Mesenchymal stem cell (in vitro differentiated cells and primary cell): ENCODE measurements at regions not wholly inside any gene's neighbourhood (a gene's known extent, or its start where the extent isn't known, plus 50 kb on each side); places are given as distances from the start of the nearest gene placed in this dataset.
A peak's percentile ranks its signal among the peaks of the same experiment; 100 is the strongest.

ENCODE experiments used
- DNase-seq: peaks from one replicate; pipeline ENCODE4 v3.0.0-alpha.2; 2013
- H2AFZ ChIP-seq: one replicate; pipeline ENCODE4 v1.6.1; 2013; ENCODE audit warnings: low read depth, mild to moderate bottlenecking, control low read depth, inconsistent platforms, low read length, moderate library complexity
- H2AK5ac ChIP-seq: 2 replicates; pipeline ENCODE4 v1.6.1; 2013; ENCODE audit warnings: low read length, moderate library complexity, mild to moderate bottlenecking, inconsistent platforms; ENCODE audit not compliant: severe bottlenecking
- H2BK120ac ChIP-seq: one replicate; pipeline ENCODE4 v1.6.1; 2013; ENCODE audit warnings: low read depth, mild to moderate bottlenecking, inconsistent platforms, low read length, moderate library complexity
- H2BK12ac ChIP-seq, 2 experiments: one replicate each; pipeline ENCODE4 v1.6.1; 2013; ENCODE audit warnings: inconsistent platforms in 2 of 2, low read length in 2 of 2, mild to moderate bottlenecking in 2 of 2, moderate library complexity in 2 of 2, control low read depth in 1 of 2
- H2BK15ac ChIP-seq: one replicate; pipeline ENCODE4 v1.6.1; 2013; ENCODE audit warnings: mild to moderate bottlenecking, low read depth, inconsistent platforms; ENCODE audit not compliant: poor library complexity, severe bottlenecking
- H2BK5ac ChIP-seq: 2 replicates; pipeline ENCODE4 v1.6.1; 2013; ENCODE audit warnings: low read depth, mild to moderate bottlenecking, low read length, control low read depth, inconsistent platforms; ENCODE audit not compliant: poor library complexity, severe bottlenecking
- H3K14ac ChIP-seq, 2 experiments: one replicate each; pipeline ENCODE4 v1.6.1; 2013; ENCODE audit warnings: inconsistent platforms in 2 of 2, low read length in 2 of 2, control low read depth in 1 of 2, mild to moderate bottlenecking in 1 of 2, moderate library complexity in 1 of 2
- H3K18ac ChIP-seq, 2 experiments: one replicate each; pipeline ENCODE4 v1.6.1; 2013; ENCODE audit warnings: inconsistent platforms in 2 of 2, low read length in 2 of 2, control low read depth in 1 of 2, low read depth in 1 of 2, mild to moderate bottlenecking in 1 of 2
- H3K23ac ChIP-seq, 2 experiments: one replicate each; pipeline ENCODE4 v1.6.1; 2013; ENCODE audit warnings: inconsistent platforms in 2 of 2, low read length in 2 of 2, mild to moderate bottlenecking in 2 of 2, moderate library complexity in 2 of 2, control low read depth in 1 of 2
- H3K27ac ChIP-seq: 2 replicates; pipeline ENCODE4 v1.5.1; 2013; ENCODE audit warnings: mild to moderate bottlenecking, moderate library complexity, low read length, control low read depth, inconsistent platforms; ENCODE audit not compliant: poor library complexity, severe bottlenecking
- H3K27me3 ChIP-seq, 2 experiments: 2 replicates each; pipeline versions ENCODE4 v1.6.1 to v1.7.0; 2013; ENCODE audit warnings: low read length in 2 of 2, mild to moderate bottlenecking in 2 of 2, moderate library complexity in 2 of 2, control low read depth in 1 of 2, inconsistent platforms in 1 of 2; ENCODE audit not compliant: control insufficient read depth in 1 of 2, insufficient read depth in 1 of 2
- H3K36me3 ChIP-seq, 2 experiments: 2 replicates each; pipeline versions ENCODE4 v1.6.1 to v1.7.0; 2013; ENCODE audit warnings: low read length in 2 of 2, control low read depth in 1 of 2, inconsistent platforms in 1 of 2, low read depth in 1 of 2, mild to moderate bottlenecking in 1 of 2; ENCODE audit not compliant: insufficient read depth in 2 of 2, control insufficient read depth in 1 of 2
- H3K4ac ChIP-seq, 2 experiments: one replicate each; pipeline ENCODE4 v1.6.1; 2013; ENCODE audit warnings: inconsistent platforms in 2 of 2, low read length in 2 of 2, mild to moderate bottlenecking in 2 of 2, moderate library complexity in 2 of 2, control low read depth in 1 of 2, low read depth in 1 of 2
- H3K4me1 ChIP-seq: 2 replicates; pipeline ENCODE4 v1.6.1; 2013; ENCODE audit warnings: low read depth, low read length, control low read depth; ENCODE audit not compliant: control insufficient read depth, insufficient read depth
- H3K4me2 ChIP-seq: 2 replicates; pipeline ENCODE4 v1.6.1; 2013; ENCODE audit warnings: low read length, mild to moderate bottlenecking, inconsistent platforms; ENCODE audit not compliant: poor library complexity, severe bottlenecking
- H3K4me3 ChIP-seq, 2 experiments: 2 replicates each; pipeline versions ENCODE4 v1.5.1 to v1.7.0; 2013; ENCODE audit warnings: low read length in 2 of 2, mild to moderate bottlenecking in 2 of 2, control low read depth in 1 of 2, low read depth in 1 of 2; ENCODE audit not compliant: insufficient read depth in 1 of 2
- H3K79me1 ChIP-seq: replicated peaks from 2 replicates; pipeline ENCODE4 v1.6.1; 2013; ENCODE audit warnings: mild to moderate bottlenecking, control low read depth, low read length, inconsistent platforms; ENCODE audit not compliant: poor library complexity, severe bottlenecking
- H3K9ac ChIP-seq: 2 replicates; pipeline ENCODE4 v1.7.0; 2013; ENCODE audit warnings: mild to moderate bottlenecking, low read length, moderate library complexity
- H3K9me3 ChIP-seq: 2 replicates; pipeline ENCODE4 v1.7.0; 2013; ENCODE audit warnings: mild to moderate bottlenecking, low read length; ENCODE audit not compliant: control insufficient read depth
- H4K8ac ChIP-seq: one replicate; pipeline ENCODE4 v1.6.1; 2013; ENCODE audit warnings: inconsistent platforms, mild to moderate bottlenecking, low read length, moderate library complexity
- H4K91ac ChIP-seq: one replicate; pipeline ENCODE4 v1.6.1; 2013; ENCODE audit warnings: mild to moderate bottlenecking, low read length, inconsistent platforms
- WGBS: methylation state at CpG from one replicate; pipeline ENCODE4 v1.1.7; 2013; ENCODE audit warnings: mixed read lengths; 5-methylcytosine and 5-hydroxymethylcytosine counted together

- Histone ChIP-seq H3K18ac (no peak overlapping the region), H3K23ac (no peak overlapping the region), H2AK5ac (no peak overlapping the region), H2AFZ (no peak overlapping the region), H3K4me1 (no peaks in the 10 kb centered on the region), H3K4me3 (no peak overlapping the region), H3K27me3 (peaks cover 7 to 12% of the 10 kb centered on the region in 2 experiments), H2BK15ac (no peak overlapping the region), H4K8ac (no peak overlapping the region), H4K91ac (no peak overlapping the region), H3K9ac (peak overlapping the region; percentile 50), H2BK120ac (no peak overlapping the region), H3K27ac (no peak overlapping the region), H3K14ac (no peak overlapping the region), H3K9me3 (no peaks in the 10 kb centered on the region), H3K79me1 (no peaks in the 10 kb centered on the region), H2BK12ac (no peak overlapping the region), H3K36me3 (no peaks in the 10 kb centered on the region), H3K4me2 (no peak overlapping the region), H3K4ac (no peak overlapping the region), H2BK5ac (no peak overlapping the region)
- no CpG with 5 or more reads among the region's 1 CpG for WGBS
- DNase-seq, result no peak
These were observed 53.6 kb upstream of the APC start for GRCh38 chr5:112684121-112684520.

DNA sequence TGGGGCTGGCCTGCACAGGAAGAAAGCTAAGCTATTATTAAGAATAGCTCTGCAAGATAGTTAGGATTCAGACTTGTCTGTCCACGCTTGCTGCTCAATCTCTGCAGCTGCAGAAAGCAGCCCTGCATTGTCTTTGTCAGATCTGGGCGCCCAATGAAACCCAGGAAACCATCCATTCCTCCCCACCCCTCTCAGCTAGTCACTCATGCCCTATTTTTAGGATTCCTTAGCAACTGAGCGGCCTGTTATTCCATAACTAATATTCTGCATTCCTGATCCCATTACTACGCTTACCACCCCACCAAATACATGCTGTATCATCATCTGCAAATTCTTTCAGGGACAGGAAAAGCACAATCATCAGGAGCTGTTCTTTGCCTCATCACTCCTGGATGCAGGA lies 52.9 kb upstream of the APC start:
- Histone ChIP-seq H3K23ac (no peak overlapping the region), H3K4me3 (no peak overlapping the region), H3K14ac (no peak overlapping the region), H3K79me1 (no peaks in the 10 kb centered on the region), H3K27me3 (peaks cover 7 to 12% of the 10 kb centered on the region in 2 experiments), H2AK5ac (no peak overlapping the region), H2BK12ac (no peak overlapping the region), H3K9ac (peak overlapping the region; percentile 62), H2BK5ac (no peak overlapping the region), H2BK120ac (no peak overlapping the region), H3K36me3 (no peaks in the 10 kb centered on the region), H3K4me1 (no peaks in the 10 kb centered on the region), H2BK15ac (no peak overlapping the region), H3K4ac (no peak overlapping the region), H2AFZ (no peak overlapping the region), H3K18ac (no peak overlapping the region), H4K91ac (no peak overlapping the region), H3K4me2 (no peak overlapping the region), H4K8ac (no peak overlapping the region), H3K27ac (no peak overlapping the region), H3K9me3 (no peaks in the 10 kb centered on the region)
- DNase-seq, result peak; percentile 77
- 55% methylated on average over 4 of the region's 4 CpGs for WGBS

GRCh38 chr5:112685386-112685785 lies 52.3 kb upstream of the APC start:
- Histone ChIP-seq H3K4ac (no peak overlapping the region), H3K79me1 (no peaks in the 10 kb centered on the region)
- DNase-seq, result peak; percentile 8

DNA sequence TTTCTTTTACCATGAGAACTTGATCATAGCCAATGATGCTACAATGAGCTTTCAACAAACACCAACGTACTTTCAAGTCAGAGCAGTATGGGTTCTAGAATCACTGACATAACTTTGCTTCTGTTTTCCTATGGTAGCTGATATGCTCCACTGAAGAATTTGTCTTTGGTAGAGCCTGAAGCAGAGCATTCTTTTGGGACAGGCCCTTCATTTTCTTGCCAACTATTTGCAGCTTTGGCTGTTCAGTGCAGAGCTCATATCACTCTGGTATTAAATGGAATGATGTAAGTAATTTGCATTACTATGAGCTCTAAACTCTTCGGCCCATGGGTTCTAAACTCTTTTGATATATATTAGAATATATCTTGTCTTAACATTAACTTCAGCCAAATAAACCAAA lies 51.8 kb upstream of the APC start:
- H3K4me3 ChIP-seq, result no peak overlapping the region
- no peak overlapping the region for H2AK5ac ChIP-seq
- H3K9me3 ChIP-seq, result no peaks in the 10 kb centered on the region
- no peaks in the 10 kb centered on the region for H3K79me1 ChIP-seq
- WGBS, result 95% methylated on average over 1 of the region's 2 CpGs
- H3K36me3 ChIP-seq, result no peaks in the 10 kb centered on the region
- H2BK5ac ChIP-seq, result no peak overlapping the region
- no peak overlapping the region for H3K18ac ChIP-seq
- no peaks in the 10 kb centered on the region for H3K4me1 ChIP-seq
- no peak overlapping the region for H3K23ac ChIP-seq
- H3K4ac ChIP-seq, result no peak overlapping the region
- H2AFZ ChIP-seq, result no peak overlapping the region
- no peak overlapping the region for H3K9ac ChIP-seq
- DNase-seq, result no peak
- no peak overlapping the region for H4K91ac ChIP-seq
- H4K8ac ChIP-seq, result no peak overlapping the region
- no peak overlapping the region for H3K27ac ChIP-seq
- no peak overlapping the region for H3K4me2 ChIP-seq
- H2BK12ac ChIP-seq, result no peak overlapping the region
- H3K27me3 ChIP-seq, result peaks cover 11 to 16% of the 10 kb centered on the region in 2 experiments
- no peak overlapping the region for H3K14ac ChIP-seq
- H2BK15ac ChIP-seq, result no peak overlapping the region
- H2BK120ac ChIP-seq, result no peak overlapping the region

More at GRCh38 chr5:112685386-112685785, 52.3 kb upstream of the APC start:
- H3K27me3 ChIP-seq, result peaks cover 11 to 15% of the 10 kb centered on the region in 2 experiments
- H2AFZ ChIP-seq, result no peak overlapping the region
- no peak overlapping the region for H4K91ac ChIP-seq
- H3K36me3 ChIP-seq, result no peaks in the 10 kb centered on the region
- no peak overlapping the region for H2BK120ac ChIP-seq
- no peak overlapping the region for H3K4me3 ChIP-seq
- H2BK5ac ChIP-seq, result no peak overlapping the region
- no peak overlapping the region for H2BK12ac ChIP-seq
- no peak overlapping the region for H3K14ac ChIP-seq
- no peak overlapping the region for H3K23ac ChIP-seq
- no peaks in the 10 kb centered on the region for H3K4me1 ChIP-seq
- H3K4me2 ChIP-seq, result no peak overlapping the region
- no peak overlapping the region for H4K8ac ChIP-seq
- H3K9ac ChIP-seq, result peak overlapping the region; percentile 62
- H2BK15ac ChIP-seq, result no peak overlapping the region
- no peaks in the 10 kb centered on the region for H3K9me3 ChIP-seq
- H3K18ac ChIP-seq, result no peak overlapping the region
- no peak overlapping the region for H3K27ac ChIP-seq
- no peak overlapping the region for H2AK5ac ChIP-seq
